ENCODE measurements at regions not wholly inside any gene's neighbourhood (a gene's known extent, or its start where the extent isn't known, plus 50 kb on each side); places are given as distances from the start of the nearest gene placed in this dataset.
"Not testable (repeated sequence)": the region's sequence is repeated elsewhere in the genome, so short reads cannot be mapped to it uniquely, and the experiment has no call there.

- no peak for DNase-seq (ENCODE audit: low read depth)
- no peak overlapping the region for H3K4me3 ChIP-seq (ENCODE audit: low read depth, low read length)
- TF ChIP-seq, protein P1, sequence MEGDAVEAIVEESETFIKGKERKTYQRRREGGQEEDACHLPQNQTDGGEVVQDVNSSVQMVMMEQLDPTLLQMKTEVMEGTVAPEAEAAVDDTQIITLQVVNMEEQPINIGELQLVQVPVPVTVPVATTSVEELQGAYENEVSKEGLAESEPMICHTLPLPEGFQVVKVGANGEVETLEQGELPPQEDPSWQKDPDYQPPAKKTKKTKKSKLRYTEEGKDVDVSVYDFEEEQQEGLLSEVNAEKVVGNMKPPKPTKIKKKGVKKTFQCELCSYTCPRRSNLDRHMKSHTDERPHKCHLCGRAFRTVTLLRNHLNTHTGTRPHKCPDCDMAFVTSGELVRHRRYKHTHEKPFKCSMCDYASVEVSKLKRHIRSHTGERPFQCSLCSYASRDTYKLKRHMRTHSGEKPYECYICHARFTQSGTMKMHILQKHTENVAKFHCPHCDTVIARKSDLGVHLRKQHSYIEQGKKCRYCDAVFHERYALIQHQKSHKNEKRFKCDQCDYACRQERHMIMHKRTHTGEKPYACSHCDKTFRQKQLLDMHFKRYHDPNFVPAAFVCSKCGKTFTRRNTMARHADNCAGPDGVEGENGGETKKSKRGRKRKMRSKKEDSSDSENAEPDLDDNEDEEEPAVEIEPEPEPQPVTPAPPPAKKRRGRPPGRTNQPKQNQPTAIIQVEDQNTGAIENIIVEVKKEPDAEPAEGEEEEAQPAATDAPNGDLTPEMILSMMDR (IDR thresholded peaks at IDR 0.05; ENCODE audit: control insufficient read depth, extremely low read depth, insufficient read depth): no peak
Measured at GRCh38 chr14:98218218-98218617, 1053.8 kb downstream of the BCL11B start.

- H3K4me3 ChIP-seq (ENCODE audit: low read depth, low read length): no peak overlapping the region
- no peak for DNase-seq (ENCODE audit: low read depth)
- TF ChIP-seq, protein P1 (IDR thresholded peaks at IDR 0.05; ENCODE audit: control insufficient read depth, extremely low read depth, insufficient read depth): no peak
Measured at GRCh38 chr14:98219638-98220037, 1052.4 kb downstream of the BCL11B start.

- TF ChIP-seq, protein P1 (IDR thresholded peaks at IDR 0.05; ENCODE audit: control insufficient read depth, extremely low read depth, insufficient read depth): no peak
- no peak for DNase-seq (ENCODE audit: low read depth)
- no peak overlapping the region for H3K4me3 ChIP-seq (ENCODE audit: low read depth, low read length)
Measured at GRCh38 chr14:98223106-98223505, 1048.9 kb downstream of the BCL11B start.

DNA sequence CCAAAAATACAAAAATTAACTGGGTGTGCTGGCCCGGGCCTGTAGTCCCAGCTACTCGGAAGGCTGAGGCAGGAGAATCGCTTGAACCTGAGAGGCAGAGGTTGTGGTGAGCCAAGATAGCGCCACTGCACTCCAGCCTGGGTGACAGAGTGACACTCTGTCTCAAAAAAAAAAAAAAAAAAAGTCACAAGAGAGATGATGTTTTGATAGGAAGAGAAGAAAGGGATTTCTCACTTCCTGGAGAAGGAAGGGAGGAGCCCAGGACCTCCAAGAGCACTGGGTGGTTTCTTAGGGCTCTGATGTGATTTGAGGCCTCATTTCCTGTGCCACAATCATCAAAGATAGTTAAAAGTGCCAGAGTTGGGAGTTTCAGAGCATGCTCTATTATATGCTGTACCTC is 1048.3 kb downstream of the BCL11B start:
- DNase-seq (ENCODE audit: low read depth); H3K4me3 ChIP-seq (ENCODE audit: low read depth, low read length): not testable (repeated sequence)

- no peak for DNase-seq (ENCODE audit: low read depth)
- TF ChIP-seq, protein P1 (IDR thresholded peaks at IDR 0.05; ENCODE audit: control insufficient read depth, extremely low read depth, insufficient read depth): no peak
- H3K4me3 ChIP-seq (ENCODE audit: low read depth, low read length): no peak overlapping the region
Measured at GRCh38 chr14:98226411-98226810, 1045.6 kb downstream of the BCL11B start.

DNA sequence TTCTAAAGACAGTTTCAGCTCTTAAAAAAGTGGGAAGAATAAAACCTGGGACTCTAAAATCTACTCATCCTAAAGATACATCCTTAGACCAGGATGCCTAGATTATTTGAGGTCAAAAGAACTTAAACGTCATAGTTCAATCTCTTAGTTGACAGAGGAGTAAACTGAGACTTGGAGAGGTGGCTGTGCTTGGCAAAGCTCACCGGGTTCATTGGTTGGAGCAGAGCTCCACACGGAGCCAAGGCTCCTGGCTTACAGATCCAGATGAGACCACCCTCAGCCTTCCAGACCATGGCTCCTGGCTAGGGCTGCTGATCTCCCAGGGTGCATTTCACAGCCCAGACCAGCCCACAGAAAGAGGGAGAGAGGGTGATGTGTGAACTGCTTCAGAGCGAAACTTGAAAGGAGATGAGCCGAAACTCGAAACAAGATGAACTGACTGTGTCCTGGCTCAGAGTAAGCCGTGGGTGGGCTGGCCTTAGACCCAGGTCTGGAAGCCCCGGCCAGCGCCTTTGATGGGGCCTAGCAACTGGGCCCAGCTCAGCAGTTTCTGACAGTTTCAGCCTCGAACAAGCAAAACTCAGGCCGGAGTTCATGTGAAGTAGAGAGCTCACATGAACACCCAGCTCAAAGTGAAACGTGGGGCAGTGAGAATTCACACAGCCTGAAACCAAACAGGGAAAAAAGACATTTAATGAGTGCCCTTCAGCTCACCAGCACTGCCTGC is 1044.8 kb downstream of the BCL11B start:
- TF ChIP-seq, protein P1 (IDR thresholded peaks at IDR 0.05; ENCODE audit: control insufficient read depth, extremely low read depth, insufficient read depth): no peak
- DNase-seq (ENCODE audit: low read depth): no peak
- no peak overlapping the region for H3K4me3 ChIP-seq (ENCODE audit: low read depth, low read length)

- no peak overlapping the region for H3K4me3 ChIP-seq (ENCODE audit: low read depth, low read length)
- TF ChIP-seq, protein P1 (IDR thresholded peaks at IDR 0.05; ENCODE audit: control insufficient read depth, extremely low read depth, insufficient read depth): no peak
- DNase-seq (ENCODE audit: low read depth): no peak
Measured at GRCh38 chr14:98227727-98228111, 1044.3 kb downstream of the BCL11B start.

Data from LNCaP clone FGC (cell line).